Non-pigmented ciliary epithelial cell (primary cell): ENCODE measurements at regions not wholly inside any gene's neighbourhood (a gene's known extent, or its start where the extent isn't known, plus 50 kb on each side); places are given as distances from the start of the nearest gene placed in this dataset.
"Not testable (repeated sequence)": the region's sequence is repeated elsewhere in the genome, so short reads cannot be mapped to it uniquely, and the experiment has no call there.

Source experiments
- DNase-seq: peaks from one replicate; pipeline ENCODE4 v3.0.0-alpha.2; 2010; ENCODE audit warnings: low read depth

GRCh38 chr4:37771771-37772170 is 54.7 kb upstream of the PGM2 start:
- no peak for DNase-seq

GRCh38 chr4:37770016-37770415 is 56.5 kb upstream of the PGM2 start:
- peak; percentile 24 for DNase-seq

GRCh38 chr4:37769391-37769989 is 57.0 kb upstream of the PGM2 start:
- no peak for DNase-seq

GRCh38 chr4:37767546-37767945 is 58.9 kb upstream of the PGM2 start:
- DNase-seq: peak; percentile 17

- no peak for DNase-seq
These were observed 59.5 kb upstream of the PGM2 start for GRCh38 chr4:37767019-37767418.

- no peak for DNase-seq
These were observed 60.7 kb upstream of the PGM2 start for GRCh38 chr4:37765741-37766140.

- DNase-seq: no peak
These were observed 62.7 kb upstream of the PGM2 start for GRCh38 chr4:37763831-37764230.

GRCh38 chr4:37762991-37763368 is 63.5 kb upstream of the PGM2 start:
- DNase-seq: no peak

- DNase-seq: no peak
These were observed 64.0 kb upstream of the PGM2 start for GRCh38 chr4:37762294-37762990.

GRCh38 chr4:37760840-37761239 is 65.6 kb upstream of the PGM2 start:
- no peak for DNase-seq

- DNase-seq: no peak
These were observed 66.7 kb upstream of the PGM2 start for GRCh38 chr4:37759833-37760232.

GRCh38 chr4:37758226-37758625 is 68.3 kb upstream of the PGM2 start:
- peak; percentile 43 for DNase-seq

GRCh38 chr4:37757761-37758160 is 68.7 kb upstream of the PGM2 start:
- no peak for DNase-seq

- no peak for DNase-seq
These were observed 69.4 kb upstream of the PGM2 start for GRCh38 chr4:37757121-37757520.

GRCh38 chr4:37754410-37755185 is 68.4 kb upstream of the RELL1 start:
- no peak for DNase-seq

GRCh38 chr4:37749398-37749988 is 63.3 kb upstream of the RELL1 start:
- DNase-seq: no peak

- DNase-seq: no peak
These were observed 62.3 kb upstream of the RELL1 start for GRCh38 chr4:37748485-37748884.

- DNase-seq: no peak
These were observed 61.7 kb upstream of the RELL1 start for GRCh38 chr4:37747772-37748330.

- DNase-seq: not testable (repeated sequence)
These were observed 60.7 kb upstream of the RELL1 start for GRCh38 chr4:37746852-37747251.

GRCh38 chr4:37745946-37746345 is 59.8 kb upstream of the RELL1 start:
- DNase-seq: no peak

- no peak for DNase-seq
These were observed 56.0 kb upstream of the RELL1 start for GRCh38 chr4:37742149-37742548.

- DNase-seq: no peak
These were observed 55.4 kb upstream of the RELL1 start for GRCh38 chr4:37741564-37741963.

- DNase-seq: no peak
These were observed 54.4 kb upstream of the RELL1 start for GRCh38 chr4:37740546-37740945.
